ENCODE measurements at regions not wholly inside any gene's neighbourhood (a gene's known extent, or its start where the extent isn't known, plus 50 kb on each side); places are given as distances from the start of the nearest gene placed in this dataset.
"Not testable (repeated sequence)": the region's sequence is repeated elsewhere in the genome, so short reads cannot be mapped to it uniquely, and the experiment has no call there.

- no peak for DNase-seq
Measured at GRCh38 chr12:127479256-127479655, 787.7 kb upstream of the TMEM132C start.

DNA sequence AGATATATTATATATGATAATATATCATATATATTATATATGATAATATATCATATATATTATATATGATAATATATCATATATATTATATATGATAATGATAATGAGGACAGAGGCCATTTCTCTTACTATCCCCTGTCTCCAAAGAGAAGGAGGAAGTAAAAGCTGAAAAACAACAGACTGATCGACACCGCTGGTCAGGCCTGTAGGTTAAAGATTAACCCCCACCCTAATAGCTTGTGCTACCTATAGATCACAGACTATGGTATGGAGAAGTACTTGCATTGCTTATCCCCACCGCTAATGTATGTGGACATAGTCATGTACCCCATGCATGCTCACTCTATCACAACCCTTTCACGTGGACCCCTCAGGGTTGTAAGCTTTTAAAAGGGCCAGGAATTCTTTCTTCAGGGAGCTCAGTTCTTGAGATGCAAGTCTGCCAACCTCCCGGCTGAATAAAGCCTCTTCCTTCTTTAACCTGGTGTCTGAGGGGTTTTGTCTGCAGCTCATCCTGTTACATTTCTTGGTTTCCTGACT lies 786.1 kb upstream of the TMEM132C start:
- no peak for DNase-seq

GRCh38 chr12:127482950-127483349 lies 784.0 kb upstream of the TMEM132C start:
- no peak for DNase-seq

- DNase-seq: peak; percentile 52
Measured at GRCh38 chr12:127485528-127485927, 781.4 kb upstream of the TMEM132C start.

GRCh38 chr12:127487031-127487430 lies 779.9 kb upstream of the TMEM132C start:
- DNase-seq: no peak

- no peak for DNase-seq
Measured at GRCh38 chr12:127489061-127489460, 777.9 kb upstream of the TMEM132C start.

GRCh38 chr12:127494961-127495915 lies 771.7 kb upstream of the TMEM132C start:
- no peak for DNase-seq

GRCh38 chr12:127496255-127496654 lies 770.7 kb upstream of the TMEM132C start:
- no peak for DNase-seq

- DNase-seq: no peak
Measured at GRCh38 chr12:127500512-127501035, 766.4 kb upstream of the TMEM132C start.

DNA sequence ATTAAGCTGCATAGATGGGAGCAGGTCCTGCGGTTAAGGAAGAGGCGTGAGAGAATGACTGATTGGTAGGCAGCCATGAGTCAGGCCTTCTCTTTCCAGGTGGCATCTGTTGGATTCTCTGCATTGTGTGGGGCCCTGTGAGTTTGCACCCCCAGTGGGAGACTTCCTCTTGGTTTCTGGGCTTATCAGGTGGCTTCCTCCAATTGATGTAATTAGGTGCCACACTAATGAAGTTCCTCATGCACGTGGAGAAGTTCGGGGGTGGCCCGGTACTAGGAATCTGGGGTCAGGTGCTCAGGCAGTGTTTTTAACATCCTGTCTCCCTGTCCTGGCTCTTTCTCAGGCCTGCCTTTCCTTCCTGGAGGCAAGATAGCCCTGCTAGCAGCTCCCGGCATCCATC lies 765.1 kb upstream of the TMEM132C start:
- DNase-seq: no peak

- DNase-seq: no peak
Measured at GRCh38 chr12:127503246-127503645, 763.7 kb upstream of the TMEM132C start.

GRCh38 chr12:127503996-127504395 lies 763.0 kb upstream of the TMEM132C start:
- not testable (repeated sequence) for DNase-seq

- DNase-seq: no peak
Measured at GRCh38 chr12:127504874-127505273, 762.1 kb upstream of the TMEM132C start.

DNA sequence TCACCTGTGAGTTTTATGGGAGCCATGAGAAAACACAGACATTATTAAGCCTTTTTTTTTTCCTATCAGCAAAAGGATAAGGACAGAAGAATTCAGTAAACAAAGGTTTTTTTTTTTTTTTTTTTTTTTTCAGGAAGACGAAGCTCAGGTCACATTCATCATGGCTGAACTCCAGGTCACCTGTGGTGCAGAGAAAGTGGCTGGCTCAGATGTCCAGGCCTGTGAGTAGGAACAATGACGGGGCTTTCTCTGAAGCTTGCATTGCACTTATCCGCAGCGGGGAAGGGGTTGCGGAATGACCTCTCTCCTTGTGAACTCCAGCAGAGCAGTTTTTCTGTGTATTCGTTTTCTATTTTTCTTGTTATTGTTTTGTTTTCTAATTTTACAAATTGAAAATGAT lies 759.6 kb upstream of the TMEM132C start:
- DNase-seq: no peak

DNA sequence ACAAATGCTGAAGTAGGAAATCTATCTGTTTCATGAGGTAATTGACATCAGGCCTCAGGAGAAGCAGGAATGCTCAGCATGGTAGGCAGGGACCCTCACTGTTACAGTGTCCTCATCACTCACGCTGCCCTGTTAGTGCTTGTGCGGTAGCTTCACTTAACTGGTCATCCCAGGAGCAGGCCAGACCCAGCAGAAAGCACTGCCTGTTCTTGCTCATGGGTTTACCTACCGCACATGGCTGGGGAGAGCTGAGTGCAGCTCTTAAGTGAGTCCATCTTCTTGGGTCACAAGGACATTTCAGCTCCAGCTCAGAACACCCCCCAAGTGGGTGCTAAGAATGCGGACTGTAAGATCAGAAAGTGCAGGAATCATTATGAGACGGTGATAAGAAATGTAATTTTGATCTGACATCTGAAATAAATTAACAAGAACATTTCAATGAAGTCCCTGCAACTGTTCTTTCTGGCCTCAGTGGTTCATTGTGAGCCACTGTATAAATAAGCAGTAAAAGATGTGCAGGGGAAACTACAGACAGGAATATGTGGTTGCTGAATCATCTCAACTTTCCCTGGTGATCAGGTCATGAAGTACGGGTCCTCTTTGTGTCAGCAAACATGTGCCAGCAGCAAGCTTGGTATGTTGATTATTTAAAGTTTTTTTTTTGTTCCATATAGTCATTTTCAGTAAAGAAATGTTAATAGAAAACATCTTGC lies 757.7 kb upstream of the TMEM132C start:
- no peak for DNase-seq

DNA sequence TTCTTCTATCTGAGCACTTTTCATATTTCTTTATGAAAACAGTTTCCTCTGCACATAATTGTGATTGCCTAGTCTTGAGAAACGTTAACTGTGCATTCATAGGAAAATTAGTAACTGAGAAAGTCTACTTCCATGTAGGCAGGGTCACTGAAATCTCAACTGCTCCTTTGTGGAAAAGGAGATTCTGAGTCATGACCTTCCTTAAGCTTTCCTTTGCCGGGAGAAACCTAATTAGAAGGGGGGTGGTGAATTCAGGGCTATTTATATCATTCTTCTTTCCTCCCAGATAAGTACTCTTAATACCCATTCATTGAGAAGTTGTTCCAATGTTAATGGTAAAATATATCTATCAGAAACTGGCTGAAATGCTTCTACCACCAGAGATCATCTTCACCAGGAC lies 751.0 kb upstream of the TMEM132C start:
- DNase-seq: no peak

DNA sequence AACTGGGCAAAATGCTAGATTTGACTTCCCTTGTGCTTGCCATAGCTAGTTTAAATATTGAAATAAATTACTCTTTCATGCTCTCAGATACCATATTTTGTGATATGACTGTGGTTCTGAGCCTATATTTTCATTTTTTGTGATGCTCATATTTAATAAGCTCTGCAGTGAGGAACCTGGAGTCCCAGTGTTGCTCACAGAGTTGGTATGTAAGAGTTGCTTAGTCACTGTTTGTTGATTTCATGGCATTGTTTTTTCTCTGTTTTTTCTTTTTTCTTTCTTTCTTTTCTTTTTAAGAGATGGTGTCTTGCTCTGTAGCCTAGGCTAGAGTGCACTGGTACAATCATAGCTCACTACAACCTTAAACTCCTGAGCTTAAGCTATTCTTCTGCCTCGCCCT lies 750.5 kb upstream of the TMEM132C start:
- no peak for DNase-seq

DNA sequence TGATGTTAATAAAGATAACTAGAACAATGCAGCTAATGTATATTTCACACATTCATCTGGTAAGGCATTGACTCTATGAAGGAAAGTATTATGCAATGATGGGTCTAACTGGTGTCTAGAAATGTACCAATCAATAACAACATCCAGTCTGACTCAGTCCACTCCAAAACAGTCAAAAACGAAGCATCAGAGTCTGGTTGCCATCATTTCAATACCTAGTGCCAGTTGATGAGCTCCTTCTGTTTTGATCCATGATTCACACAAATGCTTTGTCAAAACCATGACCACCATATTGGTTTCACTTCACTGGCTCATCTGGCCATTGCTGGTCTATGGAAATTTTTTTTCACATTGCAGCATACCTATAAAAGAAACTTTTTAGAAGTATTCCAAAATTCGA lies 747.2 kb upstream of the TMEM132C start:
- no peak for DNase-seq

DNA sequence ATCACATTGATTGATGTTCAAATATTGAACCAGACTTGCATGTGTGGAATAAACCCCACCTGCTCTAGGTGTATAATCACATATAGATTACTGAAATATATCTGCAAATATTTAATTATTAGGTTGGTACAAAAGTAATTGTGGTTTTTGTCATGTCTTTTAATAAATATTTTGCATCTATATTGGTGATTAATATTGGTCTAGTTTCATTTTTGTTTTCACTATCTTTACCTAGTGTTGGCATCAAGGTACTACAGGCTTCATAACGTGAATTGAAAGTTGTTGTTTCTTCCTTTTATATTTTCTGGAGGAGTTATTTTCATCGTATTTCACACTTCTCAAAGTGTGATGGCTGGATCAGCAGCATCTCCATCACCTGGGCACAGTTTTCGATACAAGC lies 740.0 kb upstream of the TMEM132C start:
- no peak for DNase-seq

GRCh38 chr12:127528551-127528950 lies 738.4 kb upstream of the TMEM132C start:
- DNase-seq: no peak

GRCh38 chr12:127531542-127531941 lies 735.4 kb upstream of the TMEM132C start:
- DNase-seq: no peak

DNA sequence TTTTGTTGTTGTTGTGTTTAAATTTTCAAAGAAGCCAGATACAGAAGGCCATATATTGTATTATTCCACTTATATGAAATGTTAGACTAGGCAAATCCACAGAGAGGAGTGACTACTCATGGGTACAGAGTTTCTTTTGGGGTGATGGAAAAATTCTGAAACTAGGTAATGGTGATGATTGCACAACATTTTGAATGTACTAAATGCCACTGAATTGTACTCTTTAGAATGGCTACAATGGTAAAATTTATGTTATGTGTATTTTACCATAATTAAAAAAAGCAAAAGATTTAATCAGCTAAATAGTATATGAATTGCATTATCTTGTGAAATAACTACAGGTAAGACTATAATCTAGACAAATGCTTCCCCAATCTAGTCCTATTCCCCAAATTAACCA lies 733.6 kb upstream of the TMEM132C start:
- DNase-seq: no peak

DNA sequence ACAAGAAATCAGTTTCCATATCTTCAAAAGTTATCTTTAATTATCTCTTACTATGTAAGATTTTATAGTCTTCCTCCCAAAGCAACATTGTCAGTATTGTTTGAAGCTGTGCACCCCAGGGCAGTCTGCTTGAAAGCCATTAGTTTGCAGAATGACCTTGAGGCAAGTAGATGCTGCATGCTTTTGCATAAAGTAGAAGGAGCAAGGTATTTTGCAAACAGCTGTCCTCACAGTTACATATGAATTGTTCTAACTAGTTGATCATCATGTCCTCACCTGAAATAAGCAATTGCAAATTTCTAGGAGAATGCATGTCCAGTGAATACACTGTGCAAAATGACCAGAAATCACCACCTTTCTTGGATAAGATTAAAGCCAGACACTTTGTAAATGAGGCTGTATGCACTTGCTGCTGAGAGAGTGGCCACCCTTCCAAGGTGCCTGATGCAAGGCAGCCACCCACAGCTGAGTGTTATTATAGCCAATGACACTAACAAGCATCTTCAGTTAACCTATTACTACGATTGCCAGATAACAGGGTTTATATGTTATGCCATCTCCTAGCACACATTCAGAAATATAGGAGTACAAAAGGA lies 730.0 kb upstream of the TMEM132C start:
- no peak for DNase-seq

All from activated CD4-positive, alpha-beta T cell treated with anti-CD3 and anti-CD28 coated beads for 48 hours (primary cell).